ENCODE measurements at regions not wholly inside any gene's neighbourhood (a gene's known extent, or its start where the extent isn't known, plus 50 kb on each side); places are given as distances from the start of the nearest gene placed in this dataset.

DNA sequence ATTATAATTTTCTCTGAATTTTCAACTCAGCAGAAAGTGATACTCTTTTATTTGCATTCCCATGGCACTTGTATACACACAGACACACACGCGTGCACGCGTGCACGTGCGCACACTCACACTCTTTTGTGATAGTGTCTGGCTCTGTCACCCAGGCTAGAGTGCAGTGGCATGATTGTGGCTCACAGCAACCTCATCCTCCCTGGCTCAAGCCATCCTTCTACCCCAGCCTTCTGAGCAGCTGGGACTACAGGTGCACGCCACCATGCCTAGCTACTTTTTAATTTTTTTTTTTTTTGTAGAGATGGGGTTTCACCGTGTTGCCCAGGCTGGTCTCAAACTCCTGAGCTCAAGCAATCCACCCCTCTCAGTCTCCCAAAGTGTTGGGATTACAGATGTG lies 123.2 kb downstream of the MC4R start:
- no peak for DNase-seq (ENCODE audit: low read depth in 1 of 2, low spot score in 1 of 2)
- H3K4me3 ChIP-seq (replicated peaks; ENCODE audit: insufficient read depth, low read length), result no peak overlapping the region
- peaks cover 11% of the 10 kb centered on the region for H3K27me3 ChIP-seq (ENCODE audit: insufficient read depth, poor library complexity, severe bottlenecking)
- no peak overlapping the region for H3K27ac ChIP-seq (replicated peaks)
- no peak for TF ChIP-seq CTCF (IDR thresholded peaks at IDR 0.05; ENCODE audit: insufficient read depth, low read length)
- TF ChIP-seq GABPA (IDR thresholded peaks at IDR 0.05; ENCODE audit: low read depth), result no peak
- no peak for TF ChIP-seq POLR2AphosphoS5 (IDR thresholded peaks at IDR 0.05; ENCODE audit: low read depth)
- TF ChIP-seq SPI1 (IDR thresholded peaks at IDR 0.05; ENCODE audit: borderline replicate concordance, low read depth), result no peak
- TF ChIP-seq, protein P1, sequence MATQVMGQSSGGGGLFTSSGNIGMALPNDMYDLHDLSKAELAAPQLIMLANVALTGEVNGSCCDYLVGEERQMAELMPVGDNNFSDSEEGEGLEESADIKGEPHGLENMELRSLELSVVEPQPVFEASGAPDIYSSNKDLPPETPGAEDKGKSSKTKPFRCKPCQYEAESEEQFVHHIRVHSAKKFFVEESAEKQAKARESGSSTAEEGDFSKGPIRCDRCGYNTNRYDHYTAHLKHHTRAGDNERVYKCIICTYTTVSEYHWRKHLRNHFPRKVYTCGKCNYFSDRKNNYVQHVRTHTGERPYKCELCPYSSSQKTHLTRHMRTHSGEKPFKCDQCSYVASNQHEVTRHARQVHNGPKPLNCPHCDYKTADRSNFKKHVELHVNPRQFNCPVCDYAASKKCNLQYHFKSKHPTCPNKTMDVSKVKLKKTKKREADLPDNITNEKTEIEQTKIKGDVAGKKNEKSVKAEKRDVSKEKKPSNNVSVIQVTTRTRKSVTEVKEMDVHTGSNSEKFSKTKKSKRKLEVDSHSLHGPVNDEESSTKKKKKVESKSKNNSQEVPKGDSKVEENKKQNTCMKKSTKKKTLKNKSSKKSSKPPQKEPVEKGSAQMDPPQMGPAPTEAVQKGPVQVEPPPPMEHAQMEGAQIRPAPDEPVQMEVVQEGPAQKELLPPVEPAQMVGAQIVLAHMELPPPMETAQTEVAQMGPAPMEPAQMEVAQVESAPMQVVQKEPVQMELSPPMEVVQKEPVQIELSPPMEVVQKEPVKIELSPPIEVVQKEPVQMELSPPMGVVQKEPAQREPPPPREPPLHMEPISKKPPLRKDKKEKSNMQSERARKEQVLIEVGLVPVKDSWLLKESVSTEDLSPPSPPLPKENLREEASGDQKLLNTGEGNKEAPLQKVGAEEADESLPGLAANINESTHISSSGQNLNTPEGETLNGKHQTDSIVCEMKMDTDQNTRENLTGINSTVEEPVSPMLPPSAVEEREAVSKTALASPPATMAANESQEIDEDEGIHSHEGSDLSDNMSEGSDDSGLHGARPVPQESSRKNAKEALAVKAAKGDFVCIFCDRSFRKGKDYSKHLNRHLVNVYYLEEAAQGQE (IDR thresholded peaks at IDR 0.05; ENCODE audit: insufficient replicate concordance, low read depth), result no peak

DNA sequence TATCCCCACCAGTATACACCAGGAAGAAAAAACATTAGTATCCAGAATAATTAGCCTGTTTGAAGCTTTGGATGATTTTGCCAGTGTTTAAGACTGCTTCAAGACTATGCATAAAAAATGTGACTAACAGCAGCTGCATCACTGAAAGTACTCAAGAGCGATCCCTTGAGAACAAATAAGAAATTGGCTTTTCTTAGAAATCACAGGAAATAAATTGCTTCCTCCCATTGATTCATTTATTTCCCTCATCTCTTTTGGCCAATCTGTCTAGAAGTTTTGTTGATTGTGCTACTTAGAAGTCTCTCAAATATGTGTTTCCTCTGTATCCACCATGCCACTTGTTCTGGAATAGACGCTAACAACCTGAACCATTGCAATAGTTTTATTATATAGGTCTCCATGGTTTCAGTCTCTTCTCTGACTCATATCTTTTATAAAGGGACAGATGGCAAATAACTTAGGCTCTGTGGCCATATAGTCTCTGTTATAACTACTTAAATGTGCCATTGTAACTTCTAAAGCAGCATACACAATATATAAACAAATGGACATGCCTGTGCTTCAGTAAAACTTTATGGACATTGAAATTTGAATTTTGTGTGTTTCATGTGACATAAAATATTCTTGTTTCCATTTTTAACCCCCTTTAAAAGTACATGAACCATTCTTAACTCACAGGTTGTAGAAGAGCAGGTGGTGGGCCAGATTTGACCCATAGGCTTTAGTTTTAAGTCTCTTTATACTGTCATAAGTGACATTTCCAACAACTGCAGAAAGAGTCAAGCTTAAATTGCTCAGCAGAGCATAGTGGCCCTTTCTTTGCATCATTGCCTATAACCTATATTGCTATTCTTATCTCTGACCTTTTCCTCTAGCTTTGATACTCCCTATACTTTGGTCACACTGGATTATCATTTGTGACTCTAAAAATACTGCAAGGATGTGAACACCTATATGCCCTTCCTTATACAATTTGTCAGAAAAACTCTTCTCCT lies 123.9 kb downstream of the MC4R start:
- Histone ChIP-seq H3K27me3 (ENCODE audit: insufficient read depth, poor library complexity, severe bottlenecking) (peaks cover 11% of the 10 kb centered on the region), H3K4me3 (replicated peaks; ENCODE audit: insufficient read depth, low read length) (no peak overlapping the region), H3K27ac (replicated peaks) (no peak overlapping the region)
- DNase-seq (ENCODE audit: low read depth in 1 of 2, low spot score in 1 of 2), result no peak
- no peak for TF ChIP-seq GABPA (IDR thresholded peaks at IDR 0.05; ENCODE audit: low read depth)
- TF ChIP-seq, protein P1 (IDR thresholded peaks at IDR 0.05; ENCODE audit: insufficient replicate concordance, low read depth), result no peak
- TF ChIP-seq POLR2AphosphoS5 (IDR thresholded peaks at IDR 0.05; ENCODE audit: low read depth), result no peak
- no peak for TF ChIP-seq CTCF (IDR thresholded peaks at IDR 0.05; ENCODE audit: insufficient read depth, low read length)
- TF ChIP-seq SPI1 (IDR thresholded peaks at IDR 0.05; ENCODE audit: borderline replicate concordance, low read depth), result no peak

- peak; percentile 75 for TF ChIP-seq SPI1 (IDR thresholded peaks at IDR 0.05; ENCODE audit: borderline replicate concordance, low read depth)
- TF ChIP-seq GABPA (IDR thresholded peaks at IDR 0.05; ENCODE audit: low read depth), result no peak
- H3K27me3 ChIP-seq (ENCODE audit: insufficient read depth, poor library complexity, severe bottlenecking), result peaks cover 11% of the 10 kb centered on the region
- H3K4me3 ChIP-seq (replicated peaks; ENCODE audit: insufficient read depth, low read length), result no peak overlapping the region
- DNase-seq (ENCODE audit: low read depth in 1 of 2, low spot score in 1 of 2), result no peak
- H3K27ac ChIP-seq (replicated peaks), result no peak overlapping the region
These were observed 125.5 kb downstream of the MC4R start for GRCh38 chr18:60247103-60247502.

GRCh38 chr18:60246606-60247005 lies 126.0 kb downstream of the MC4R start:
- H3K4me3 ChIP-seq (replicated peaks; ENCODE audit: insufficient read depth, low read length), result no peak overlapping the region
- TF ChIP-seq, protein P1 (IDR thresholded peaks at IDR 0.05; ENCODE audit: insufficient replicate concordance, low read depth), result no peak
- peak; percentile 72 for TF ChIP-seq POLR2AphosphoS5 (IDR thresholded peaks at IDR 0.05; ENCODE audit: low read depth)
- no peak for TF ChIP-seq GABPA (IDR thresholded peaks at IDR 0.05; ENCODE audit: low read depth)
- DNase-seq (ENCODE audit: low read depth in 1 of 2, low spot score in 1 of 2), result peak in 1 of 2 experiments; percentile 21
- peaks cover 11% of the 10 kb centered on the region for H3K27me3 ChIP-seq (ENCODE audit: insufficient read depth, poor library complexity, severe bottlenecking)
- no peak overlapping the region for H3K27ac ChIP-seq (replicated peaks)

Measured in HL-60 (cell line).